A673 (cell line): ENCODE measurements at regions not wholly inside any gene's neighbourhood (a gene's known extent, or its start where the extent isn't known, plus 50 kb on each side); places are given as distances from the start of the nearest gene placed in this dataset.

Experiments
- EZH2 ChIP-seq: fragments of 200-600 bp; sonication (generic); IDR thresholded peaks from 2 replicates; pipeline ENCODE4 v1.6.1; 2017; ENCODE audit warnings: borderline replicate concordance, low read depth, mild to moderate bottlenecking, mixed read lengths, antibody characterized with exemption, low read length; ENCODE audit not compliant: poor library complexity, severe bottlenecking
- TF ChIP-seq, protein P1 (sequence below): fragments of 300-800, 200-600 bp; sonication (generic); conservative IDR thresholded peaks from 2 replicates; pipeline ENCODE4 v1.5.1; 2017; ENCODE audit warnings: low read depth, mild to moderate bottlenecking, antibody characterized with exemption, low read length, moderate library complexity, mixed read lengths

DNA sequence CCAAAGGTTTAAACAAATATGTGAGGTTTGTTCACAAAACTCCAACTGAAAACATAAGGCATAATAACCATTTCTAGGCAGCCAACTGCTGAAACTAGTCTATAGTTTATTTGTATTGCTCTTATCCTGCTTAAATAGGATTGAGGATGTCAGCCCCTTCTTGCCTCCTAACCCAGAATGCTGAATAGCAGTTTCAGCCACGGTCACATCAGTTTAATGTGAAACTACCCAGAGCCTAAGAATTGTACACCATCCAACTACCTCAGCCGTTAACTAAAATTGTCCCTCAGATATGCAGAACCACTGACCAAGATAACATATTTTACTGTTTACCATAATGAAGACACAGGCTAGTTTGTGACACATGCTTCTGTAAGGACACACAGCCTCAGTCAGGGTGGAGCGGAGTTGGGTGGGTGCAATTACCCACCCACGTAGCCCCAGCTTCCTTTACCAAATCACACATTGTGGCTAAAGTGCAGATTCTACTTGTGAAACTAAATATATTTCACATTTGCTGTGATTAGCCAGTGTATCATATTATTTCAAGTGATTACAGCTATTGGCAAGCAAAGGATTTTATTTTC, 259.9 kb downstream of the EFNB2 start:
- TF ChIP-seq, protein P1, sequence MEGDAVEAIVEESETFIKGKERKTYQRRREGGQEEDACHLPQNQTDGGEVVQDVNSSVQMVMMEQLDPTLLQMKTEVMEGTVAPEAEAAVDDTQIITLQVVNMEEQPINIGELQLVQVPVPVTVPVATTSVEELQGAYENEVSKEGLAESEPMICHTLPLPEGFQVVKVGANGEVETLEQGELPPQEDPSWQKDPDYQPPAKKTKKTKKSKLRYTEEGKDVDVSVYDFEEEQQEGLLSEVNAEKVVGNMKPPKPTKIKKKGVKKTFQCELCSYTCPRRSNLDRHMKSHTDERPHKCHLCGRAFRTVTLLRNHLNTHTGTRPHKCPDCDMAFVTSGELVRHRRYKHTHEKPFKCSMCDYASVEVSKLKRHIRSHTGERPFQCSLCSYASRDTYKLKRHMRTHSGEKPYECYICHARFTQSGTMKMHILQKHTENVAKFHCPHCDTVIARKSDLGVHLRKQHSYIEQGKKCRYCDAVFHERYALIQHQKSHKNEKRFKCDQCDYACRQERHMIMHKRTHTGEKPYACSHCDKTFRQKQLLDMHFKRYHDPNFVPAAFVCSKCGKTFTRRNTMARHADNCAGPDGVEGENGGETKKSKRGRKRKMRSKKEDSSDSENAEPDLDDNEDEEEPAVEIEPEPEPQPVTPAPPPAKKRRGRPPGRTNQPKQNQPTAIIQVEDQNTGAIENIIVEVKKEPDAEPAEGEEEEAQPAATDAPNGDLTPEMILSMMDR: no peak
- TF ChIP-seq EZH2: no peak
